Upper lobe of left lung (tissue), 6 donors: ENCODE measurements at regions not wholly inside any gene's neighbourhood (a gene's known extent, or its start where the extent isn't known, plus 50 kb on each side); places are given as distances from the start of the nearest gene placed in this dataset.

Experiments
- ATAC-seq, 2 donors: fragments of 200-7000 bp; cut with Tn5 transposase; one replicate each; pipeline ENCODE4 v1.9.1; 2022; ENCODE audit warnings: mild to moderate bottlenecking in 2 of 2, moderate library complexity in 2 of 2; ENCODE audit not compliant: low FRiP score in 2 of 2
- DNase-seq, 2 donors: peaks; one replicate each; pipeline ENCODE4 v3.0.0-alpha.2; 2019 to 2020
- H3K27ac ChIP-seq, 4 donors: fragments of 200-600 bp; sonication (generic); one replicate each; pipeline ENCODE4 v1.5.1; 2016 to 2019
- H3K27me3 ChIP-seq, 4 donors: fragments of 200-600 bp; sonication (generic); one replicate each; pipeline ENCODE4 v1.5.1; 2017 to 2019
- H3K36me3 ChIP-seq, 4 donors: fragments of 200-600 bp; sonication (generic); one replicate each; pipeline ENCODE4 v1.5.1; 2016 to 2019
- H3K4me1 ChIP-seq, 4 donors: fragments of 200-600 bp; sonication (generic); one replicate each; pipeline ENCODE4 v1.5.1; 2018 to 2019
- H3K4me3 ChIP-seq, 4 donors: fragments of 200-600 bp; sonication (generic); one replicate each; pipeline ENCODE4 v1.5.1; 2017 to 2019; ENCODE audit warnings: mild to moderate bottlenecking in 2 of 4, moderate library complexity in 1 of 4
- H3K9me3 ChIP-seq, 4 donors: fragments of 200-600 bp; sonication (generic); one replicate each; pipeline ENCODE4 v1.5.1; 2018 to 2019
- CTCF ChIP-seq, 6 experiments: fragments of 450-650 bp in 4 of 6; fragments of 200-600 bp in 2 of 6; sonication (generic) in 2 of 6; IDR thresholded peaks; one replicate each; pipeline ENCODE4 v1.5.1; 2016 to 2019; ENCODE audit warnings: antibody characterized with exemption in 6 of 6
- EP300 ChIP-seq, 4 donors: sonication (generic); formaldehyde crosslinking; IDR thresholded peaks; one replicate each; pipeline ENCODE4 v1.5.1; 2017; ENCODE audit warnings: antibody characterized with exemption in 4 of 4, control low read depth in 2 of 4
- POLR2A ChIP-seq, 4 donors: fragments of 450-650 bp; IDR thresholded peaks; one replicate each; pipeline ENCODE4 v1.5.1; 2016 to 2017; ENCODE audit warnings: antibody characterized with exemption in 4 of 4, mild to moderate bottlenecking in 2 of 4
- POLR2AphosphoS5 ChIP-seq, 2 donors: sonication (generic); formaldehyde crosslinking; IDR thresholded peaks; one replicate each; pipeline ENCODE4 v1.5.1; 2017; ENCODE audit warnings: antibody characterized with exemption in 2 of 2
- WGBS, 2 donors: methylation state at CpG; one replicate each; pipeline ENCODE4 v1.1.5; 2017 to 2018; 5-methylcytosine and 5-hydroxymethylcytosine counted together
- donor health status: DM: no; HTN: no; CAD: no; lungs with moderate emphysema.
- donor health status: DM: no; HTN: yes; CAD: no; lungs with severe emphysema.

- DNase-seq = no peak
- Histone ChIP-seq H3K9me3 (no peaks in the 10 kb centered on the region), H3K4me1 (no peaks in the 10 kb centered on the region), H3K27ac (no peak overlapping the region), H3K27me3 (no peaks in the 10 kb centered on the region), H3K36me3 (no peaks in the 10 kb centered on the region), H3K4me3 (no peak overlapping the region)
- TF ChIP-seq POLR2AphosphoS5 (IDR thresholded peaks at IDR 0.05) (no peak), CTCF (IDR thresholded peaks at IDR 0.05) (no peak), EP300 (IDR thresholded peaks at IDR 0.05) (no peak), POLR2A (IDR thresholded peaks at IDR 0.05) (no peak)
- no peak for ATAC-seq
- 84 to 92% methylated on average over 1 of the region's 1 CpG for WGBS, 2 donors
These were observed 197.1 kb upstream of the FAR2 start for GRCh38 chr12:28951935-28952334.

GRCh38 chr12:28954333-28954732 lies 194.7 kb upstream of the FAR2 start:
- no peak overlapping the region for H3K27ac ChIP-seq
- no peak for DNase-seq
- H3K4me3 ChIP-seq = no peak overlapping the region
- H3K27me3 ChIP-seq = no peaks in the 10 kb centered on the region
- ATAC-seq = peak in 1 of 2 donors; percentile 44
- H3K9me3 ChIP-seq = no peaks in the 10 kb centered on the region
- H3K4me1 ChIP-seq = no peaks in the 10 kb centered on the region
- no peak for TF ChIP-seq POLR2A (IDR thresholded peaks at IDR 0.05)
- no peak for TF ChIP-seq CTCF (IDR thresholded peaks at IDR 0.05)
- no peak for TF ChIP-seq EP300 (IDR thresholded peaks at IDR 0.05)
- no peak for TF ChIP-seq POLR2AphosphoS5 (IDR thresholded peaks at IDR 0.05)
- no peaks in the 10 kb centered on the region for H3K36me3 ChIP-seq

DNA sequence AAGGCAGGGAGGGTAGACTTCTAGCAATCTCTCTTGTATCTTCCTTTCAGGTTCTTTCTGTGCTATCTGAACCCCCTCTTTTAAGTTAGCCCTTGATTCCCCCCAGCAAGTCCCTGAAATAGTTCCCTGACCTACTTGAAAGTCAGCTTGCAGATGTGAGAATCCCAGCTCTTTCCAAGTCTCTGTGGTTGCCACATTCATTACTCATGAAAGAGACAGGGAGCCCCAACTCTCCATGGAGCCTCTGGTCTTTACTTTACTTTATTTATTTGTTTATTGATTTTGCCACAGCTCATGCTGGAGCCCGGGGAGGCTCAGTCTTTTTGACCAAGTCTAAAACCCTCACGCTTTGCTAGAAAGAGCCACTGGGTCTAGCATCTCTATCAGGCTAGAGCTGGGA lies 193.6 kb upstream of the FAR2 start:
- H3K27me3 ChIP-seq = no peaks in the 10 kb centered on the region
- H3K4me3 ChIP-seq = no peak overlapping the region
- H3K4me1 ChIP-seq = no peaks in the 10 kb centered on the region
- no peak for TF ChIP-seq CTCF (IDR thresholded peaks at IDR 0.05)
- no peak for TF ChIP-seq POLR2A (IDR thresholded peaks at IDR 0.05)
- ATAC-seq = no peak
- DNase-seq = no peak
- H3K9me3 ChIP-seq = no peaks in the 10 kb centered on the region
- no peak overlapping the region for H3K27ac ChIP-seq
- WGBS, 2 donors = 73 to 78% methylated on average over 2 of the region's 2 CpGs
- no peaks in the 10 kb centered on the region for H3K36me3 ChIP-seq

- Histone ChIP-seq H3K36me3 (no peaks in the 10 kb centered on the region), H3K4me1 (no peaks in the 10 kb centered on the region), H3K27ac (no peak overlapping the region), H3K27me3 (no peaks in the 10 kb centered on the region), H3K9me3 (no peaks in the 10 kb centered on the region), H3K4me3 (no peak overlapping the region)
- ATAC-seq (no peak), DNase-seq (no peak)
- TF ChIP-seq EP300 (IDR thresholded peaks at IDR 0.05) (no peak), POLR2AphosphoS5 (IDR thresholded peaks at IDR 0.05) (no peak), POLR2A (IDR thresholded peaks at IDR 0.05) (no peak), CTCF (IDR thresholded peaks at IDR 0.05) (no peak)
These were observed 193.1 kb upstream of the FAR2 start for GRCh38 chr12:28955931-28956330.

DNA sequence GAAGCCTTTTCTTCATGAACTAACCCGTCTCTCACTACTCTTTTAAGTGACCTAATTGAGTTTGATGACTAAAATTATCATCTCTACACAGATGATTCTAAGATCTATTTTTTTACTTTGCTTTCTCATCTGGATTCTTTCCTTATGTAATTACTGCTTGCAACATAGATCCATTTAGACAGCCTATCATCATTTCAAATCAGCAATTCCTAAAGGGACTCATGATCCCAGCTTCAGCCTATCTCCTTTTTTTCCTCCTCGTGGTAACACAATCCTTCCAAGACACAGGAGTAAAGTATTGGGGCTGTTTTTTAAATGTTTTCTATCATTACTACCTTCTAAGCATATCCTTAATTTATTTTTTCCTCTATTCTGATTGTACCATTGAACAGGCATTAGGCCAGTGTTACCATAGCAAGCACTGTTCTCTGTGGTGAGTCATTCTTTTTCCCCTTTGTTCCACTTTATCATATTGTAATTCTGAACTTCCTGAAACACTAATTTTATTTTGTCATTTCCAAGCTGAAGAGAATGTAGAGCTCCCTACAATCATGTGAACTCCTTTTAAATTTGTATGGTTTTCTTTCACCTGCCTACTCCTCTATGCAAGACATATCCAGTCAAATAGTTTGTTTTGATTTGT lies 190.4 kb upstream of the FAR2 start:
- ATAC-seq (no peak), DNase-seq (no peak)
- Histone ChIP-seq H3K9me3 (no peaks in the 10 kb centered on the region), H3K36me3 (no peaks in the 10 kb centered on the region), H3K4me1 (no peaks in the 10 kb centered on the region), H3K27ac (no peak overlapping the region), H3K4me3 (no peak overlapping the region), H3K27me3 (no peaks in the 10 kb centered on the region)
- no peak for TF ChIP-seq EP300 (IDR thresholded peaks at IDR 0.05)
- no peak for TF ChIP-seq CTCF (IDR thresholded peaks at IDR 0.05)
- TF ChIP-seq POLR2AphosphoS5 (IDR thresholded peaks at IDR 0.05) = no peak
- TF ChIP-seq POLR2A (IDR thresholded peaks at IDR 0.05) = no peak
- WGBS, 2 donors = 72 to 82% methylated on average over 2 of the region's 2 CpGs
